HEK293 (cell line): ENCODE measurements at regions not wholly inside any gene's neighbourhood (a gene's known extent, or its start where the extent isn't known, plus 50 kb on each side); places are given as distances from the start of the nearest gene placed in this dataset.

Experiments
- CTCF ChIA-PET: fragments of 350-600 bp; formaldehyde crosslinking; extraction: SDS; loops from one replicate; lab custom pipeline; 2021; ENCODE audit warnings: antibody characterized with exemption; lab: Yijun Ruan, JAX
- POLR2A ChIA-PET: fragments of 300-600 bp; formaldehyde crosslinking; extraction: SDS; loops from one replicate; lab custom pipeline; 2020; ENCODE audit warnings: antibody characterized with exemption, inconsistent platforms; lab: Yijun Ruan, JAX
- H3K27ac ChIP-seq: fragments of 200-500 bp; sonication (Bioruptor generic); 2 replicates; pipeline ENCODE4 v1.5.1; 2014; ENCODE audit warnings: low read depth, low read length, control low read depth, inconsistent platforms; ENCODE audit errors: extremely low read depth
- H3K36me3 ChIP-seq, 2 experiments: fragments of 200-500 bp in 1 of 2; sonication (Bioruptor generic) in 1 of 2; 1 replicate in 1 of 2; 2 replicates in 1 of 2; pipeline ENCODE4 v1.5.1; 2014 to 2017; ENCODE audit warnings: inconsistent platforms in 2 of 2, low read length in 2 of 2; ENCODE audit not compliant: control insufficient read depth in 2 of 2, insufficient read depth in 1 of 2
- H3K4me1 ChIP-seq: fragments of 200-500 bp; sonication (Bioruptor generic); 2 replicates; pipeline ENCODE4 v1.5.1; 2014; ENCODE audit warnings: mild to moderate bottlenecking, low read length, inconsistent platforms; ENCODE audit not compliant: control insufficient read depth, insufficient read depth
- H3K4me3 ChIP-seq: 2 replicates; pipeline ENCODE4 v1.5.1; 2011; ENCODE audit warnings: low read depth, mild to moderate bottlenecking, control low read depth, low read length, moderate library complexity
- H3K9me3 ChIP-seq: fragments of 200-500 bp; sonication (Bioruptor generic); 2 replicates; pipeline ENCODE4 v1.5.1; 2014; ENCODE audit warnings: low read depth, low read length, inconsistent platforms; ENCODE audit not compliant: control insufficient read depth, insufficient read depth
- HOXC10 ChIP-seq: sonication (generic); formaldehyde crosslinking; IDR thresholded peaks from 2 replicates; pipeline ENCODE4 v1.8.1; 2023; ENCODE audit warnings: mild to moderate bottlenecking, missing genetic modification reagents
- SALL2 ChIP-seq: fragments of 450-650 bp; formaldehyde crosslinking; IDR thresholded peaks from 2 replicates; pipeline ENCODE4 v1.5.0; 2017; ENCODE audit warnings: missing biosample characterization, mild to moderate bottlenecking, missing genetic modification characterization, borderline replicate concordance
- SP2 ChIP-seq: fragments of 450-650 bp; formaldehyde crosslinking; IDR thresholded peaks from 2 replicates; pipeline ENCODE4 v1.5.1; 2016; ENCODE audit warnings: missing biosample characterization, missing genetic modification characterization
- SP7 ChIP-seq: fragments of 450-650 bp; formaldehyde crosslinking; IDR thresholded peaks from 2 replicates; pipeline ENCODE4 v1.5.1; 2016; ENCODE audit warnings: missing biosample characterization, missing genetic modification characterization
- ZBTB8A ChIP-seq: fragments of 450-650 bp; formaldehyde crosslinking; IDR thresholded peaks from 2 replicates; pipeline ENCODE4 v1.5.1; 2016; ENCODE audit warnings: missing biosample characterization, missing genetic modification characterization
- ZFHX2 ChIP-seq: fragments of 450-650 bp; formaldehyde crosslinking; conservative IDR thresholded peaks from 2 replicates; pipeline ENCODE4 v1.5.1; 2016; ENCODE audit warnings: missing biosample characterization, missing genetic modification characterization
- ZIC2 ChIP-seq: fragments of 450-650 bp; formaldehyde crosslinking; IDR thresholded peaks from 2 replicates; pipeline ENCODE4 v1.5.1; 2016; ENCODE audit warnings: missing biosample characterization, missing genetic modification characterization
- ZNF175 ChIP-seq: fragments of 450-650 bp; formaldehyde crosslinking; IDR thresholded peaks from 2 replicates; pipeline ENCODE4 v1.5.1; 2016; ENCODE audit warnings: missing biosample characterization, missing genetic modification characterization
- ZNF350 ChIP-seq: fragments of 450-650 bp; formaldehyde crosslinking; IDR thresholded peaks from 2 replicates; pipeline ENCODE4 v1.5.0; 2017; ENCODE audit warnings: missing biosample characterization, mild to moderate bottlenecking, missing genetic modification characterization
- ZNF404 ChIP-seq: fragments of 450-650 bp; formaldehyde crosslinking; IDR thresholded peaks from 2 replicates; pipeline ENCODE4 v1.5.1; 2017; ENCODE audit warnings: missing biosample characterization, missing genetic modification characterization
- ZNF433 ChIP-seq: fragments of 450-650 bp; formaldehyde crosslinking; IDR thresholded peaks from 2 replicates; pipeline ENCODE4 v1.5.1; 2016; ENCODE audit warnings: missing biosample characterization, missing genetic modification characterization, low read depth
- ZNF544 ChIP-seq: fragments of 450-650 bp; formaldehyde crosslinking; IDR thresholded peaks from 2 replicates; pipeline ENCODE4 v1.5.0; 2017; ENCODE audit warnings: missing biosample characterization, missing genetic modification characterization
- ZNF555 ChIP-seq: fragments of 450-650 bp; formaldehyde crosslinking; conservative IDR thresholded peaks from 2 replicates; pipeline ENCODE4 v1.5.1; 2017; ENCODE audit warnings: missing biosample characterization, mild to moderate bottlenecking, missing genetic modification characterization, inconsistent platforms
- ZNF600 ChIP-seq: fragments of 450-650 bp; formaldehyde crosslinking; IDR thresholded peaks from 2 replicates; pipeline ENCODE4 v1.5.1; 2016; ENCODE audit warnings: missing biosample characterization, missing genetic modification characterization
- ZNF629 ChIP-seq: fragments of 450-650 bp; formaldehyde crosslinking; IDR thresholded peaks from 2 replicates; pipeline ENCODE4 v1.5.1; 2017; ENCODE audit warnings: missing biosample characterization, missing genetic modification characterization
- ZNF654 ChIP-seq: fragments of 450-650 bp; formaldehyde crosslinking; IDR thresholded peaks from 2 replicates; pipeline ENCODE4 v1.5.1; 2016; ENCODE audit warnings: low read depth, missing biosample characterization, missing genetic modification characterization
- ZNF843 ChIP-seq: fragments of 450-650 bp; formaldehyde crosslinking; IDR thresholded peaks from 2 replicates; pipeline ENCODE4 v1.5.1; 2016; ENCODE audit warnings: missing biosample characterization, missing genetic modification characterization
- TF ChIP-seq, protein P1 (sequence below): fragments of 450-650 bp; formaldehyde crosslinking; conservative IDR thresholded peaks from 2 replicates; pipeline ENCODE4 v1.5.1; 2016; ENCODE audit warnings: low read depth, missing biosample characterization, missing genetic modification characterization
- TF ChIP-seq, protein P2 (sequence below): fragments of 450-650 bp; formaldehyde crosslinking; conservative IDR thresholded peaks from 2 replicates; pipeline ENCODE4 v1.5.1; 2016; ENCODE audit warnings: low read depth, missing biosample characterization, missing genetic modification characterization
- TF ChIP-seq, protein P3 (sequence below): fragments of 450-650 bp; formaldehyde crosslinking; IDR thresholded peaks from 2 replicates; pipeline ENCODE4 v1.5.1; 2016; ENCODE audit warnings: missing biosample characterization, missing genetic modification characterization
- TF ChIP-seq, protein P4 (sequence below): fragments of 450-650 bp; formaldehyde crosslinking; IDR thresholded peaks from 2 replicates; pipeline ENCODE4 v1.5.1; 2016; ENCODE audit warnings: missing biosample characterization, missing genetic modification characterization, borderline replicate concordance
- TF ChIP-seq, protein P5 (sequence below): fragments of 450-650 bp; formaldehyde crosslinking; IDR thresholded peaks from 2 replicates; pipeline ENCODE4 v1.5.1; 2016; ENCODE audit warnings: missing biosample characterization, missing genetic modification characterization

DNA sequence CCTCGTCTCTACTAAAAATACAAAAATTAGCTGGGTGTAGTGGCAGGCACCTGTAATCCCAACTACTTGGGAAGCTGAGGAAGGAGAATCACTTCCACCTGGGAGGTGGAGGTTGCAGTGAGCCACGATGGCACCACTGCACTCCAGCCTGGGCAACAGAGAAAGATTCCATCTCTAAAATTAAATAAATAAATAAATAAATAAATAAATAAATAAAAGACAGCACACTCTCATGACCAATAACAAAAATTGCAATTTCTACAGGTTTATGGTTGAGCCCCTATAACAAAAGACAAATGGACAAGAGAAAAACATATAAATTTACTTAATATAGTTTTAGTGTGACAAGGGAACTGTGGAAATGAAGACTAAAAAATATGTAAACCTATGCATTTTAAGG, 384.1 kb downstream of the CDH19 start (continued):
- TF ChIP-seq ZIC2 (tag by site-specific recombination) (no peak), SP2 (no peak), ZNF544 (tag by site-specific recombination) (no peak), ZNF350 (tag by site-specific recombination) (no peak), HOXC10 (CRISPR knock-in tag) (no peak), ZFHX2 (tag by site-specific recombination) (no peak), SALL2 (tag by site-specific recombination) (no peak), ZNF629 (tag by site-specific recombination) (no peak), ZNF654 (tag by site-specific recombination) (peak; percentile 7; the same call in 1 of the 2 replicates)
- TF ChIP-seq, protein P1, sequence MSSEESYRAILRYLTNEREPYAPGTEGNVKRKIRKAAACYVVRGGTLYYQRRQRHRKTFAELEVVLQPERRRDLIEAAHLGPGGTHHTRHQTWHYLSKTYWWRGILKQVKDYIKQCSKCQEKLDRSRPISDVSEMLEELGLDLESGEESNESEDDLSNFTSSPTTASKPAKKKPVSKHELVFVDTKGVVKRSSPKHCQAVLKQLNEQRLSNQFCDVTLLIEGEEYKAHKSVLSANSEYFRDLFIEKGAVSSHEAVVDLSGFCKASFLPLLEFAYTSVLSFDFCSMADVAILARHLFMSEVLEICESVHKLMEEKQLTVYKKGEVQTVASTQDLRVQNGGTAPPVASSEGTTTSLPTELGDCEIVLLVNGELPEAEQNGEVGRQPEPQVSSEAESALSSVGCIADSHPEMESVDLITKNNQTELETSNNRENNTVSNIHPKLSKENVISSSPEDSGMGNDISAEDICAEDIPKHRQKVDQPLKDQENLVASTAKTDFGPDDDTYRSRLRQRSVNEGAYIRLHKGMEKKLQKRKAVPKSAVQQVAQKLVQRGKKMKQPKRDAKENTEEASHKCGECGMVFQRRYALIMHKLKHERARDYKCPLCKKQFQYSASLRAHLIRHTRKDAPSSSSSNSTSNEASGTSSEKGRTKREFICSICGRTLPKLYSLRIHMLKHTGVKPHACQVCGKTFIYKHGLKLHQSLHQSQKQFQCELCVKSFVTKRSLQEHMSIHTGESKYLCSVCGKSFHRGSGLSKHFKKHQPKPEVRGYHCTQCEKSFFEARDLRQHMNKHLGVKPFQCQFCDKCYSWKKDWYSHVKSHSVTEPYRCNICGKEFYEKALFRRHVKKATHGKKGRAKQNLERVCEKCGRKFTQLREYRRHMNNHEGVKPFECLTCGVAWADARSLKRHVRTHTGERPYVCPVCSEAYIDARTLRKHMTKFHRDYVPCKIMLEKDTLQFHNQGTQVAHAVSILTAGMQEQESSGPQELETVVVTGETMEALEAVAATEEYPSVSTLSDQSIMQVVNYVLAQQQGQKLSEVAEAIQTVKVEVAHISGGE, result peak; percentile 47
- TF ChIP-seq, protein P2, sequence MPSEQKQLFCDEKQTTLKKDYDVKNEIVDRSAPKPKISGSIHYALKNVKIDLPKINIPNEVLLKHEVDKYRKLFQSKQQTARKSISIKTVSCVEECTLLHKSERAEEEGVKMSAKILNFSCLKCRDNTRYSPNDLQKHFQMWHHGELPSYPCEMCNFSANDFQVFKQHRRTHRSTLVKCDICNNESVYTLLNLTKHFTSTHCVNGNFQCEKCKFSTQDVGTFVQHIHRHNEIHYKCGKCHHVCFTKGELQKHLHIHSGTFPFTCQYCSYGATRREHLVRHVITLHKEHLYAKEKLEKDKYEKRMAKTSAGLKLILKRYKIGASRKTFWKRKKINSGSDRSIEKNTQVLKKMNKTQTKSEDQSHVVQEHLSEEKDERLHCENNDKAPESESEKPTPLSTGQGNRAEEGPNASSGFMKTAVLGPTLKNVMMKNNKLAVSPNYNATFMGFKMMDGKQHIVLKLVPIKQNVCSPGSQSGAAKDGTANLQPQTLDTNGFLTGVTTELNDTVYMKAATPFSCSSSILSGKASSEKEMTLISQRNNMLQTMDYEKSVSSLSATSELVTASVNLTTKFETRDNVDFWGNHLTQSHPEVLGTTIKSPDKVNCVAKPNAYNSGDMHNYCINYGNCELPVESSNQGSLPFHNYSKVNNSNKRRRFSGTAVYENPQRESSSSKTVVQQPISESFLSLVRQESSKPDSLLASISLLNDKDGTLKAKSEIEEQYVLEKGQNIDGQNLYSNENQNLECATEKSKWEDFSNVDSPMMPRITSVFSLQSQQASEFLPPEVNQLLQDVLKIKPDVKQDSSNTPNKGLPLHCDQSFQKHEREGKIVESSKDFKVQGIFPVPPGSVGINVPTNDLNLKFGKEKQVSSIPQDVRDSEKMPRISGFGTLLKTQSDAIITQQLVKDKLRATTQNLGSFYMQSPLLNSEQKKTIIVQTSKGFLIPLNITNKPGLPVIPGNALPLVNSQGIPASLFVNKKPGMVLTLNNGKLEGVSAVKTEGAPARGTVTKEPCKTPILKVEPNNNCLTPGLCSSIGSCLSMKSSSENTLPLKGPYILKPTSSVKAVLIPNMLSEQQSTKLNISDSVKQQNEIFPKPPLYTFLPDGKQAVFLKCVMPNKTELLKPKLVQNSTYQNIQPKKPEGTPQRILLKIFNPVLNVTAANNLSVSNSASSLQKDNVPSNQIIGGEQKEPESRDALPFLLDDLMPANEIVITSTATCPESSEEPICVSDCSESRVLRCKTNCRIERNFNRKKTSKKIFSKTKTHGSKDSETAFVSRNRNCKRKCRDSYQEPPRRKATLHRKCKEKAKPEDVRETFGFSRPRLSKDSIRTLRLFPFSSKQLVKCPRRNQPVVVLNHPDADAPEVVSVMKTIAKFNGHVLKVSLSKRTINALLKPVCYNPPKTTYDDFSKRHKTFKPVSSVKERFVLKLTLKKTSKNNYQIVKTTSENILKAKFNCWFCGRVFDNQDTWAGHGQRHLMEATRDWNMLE (tag by site-specific recombination), result peak; percentile 52; the same call in 1 of the 2 replicates

DNA sequence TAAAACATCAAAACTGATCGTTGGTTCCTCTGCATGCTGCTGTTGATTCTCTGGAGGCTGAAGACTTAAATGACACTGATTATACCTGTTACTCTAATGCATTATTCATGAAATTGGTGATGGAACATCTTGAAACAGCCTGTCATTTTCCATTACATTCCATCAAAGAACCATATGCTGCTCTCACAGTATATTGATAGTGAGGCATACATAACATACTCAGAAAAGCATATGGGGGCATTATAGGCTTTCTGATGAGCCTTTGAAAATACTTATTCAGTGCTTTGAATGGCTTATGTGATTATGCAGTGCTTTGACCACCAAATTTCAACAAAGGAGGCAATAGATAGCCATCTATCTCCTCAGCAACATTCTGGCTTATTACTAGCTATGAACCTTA, 392.1 kb downstream of the CDH19 start:
- no peaks in the 10 kb centered on the region for H3K9me3 ChIP-seq
- H3K27ac ChIP-seq, result no peak overlapping the region
- POLR2A ChIA-PET, result no interaction called here
- H3K4me1 ChIP-seq, result no peaks in the 10 kb centered on the region
- CTCF ChIA-PET, result no interaction called here
- no peaks in the 10 kb centered on the region for H3K36me3 ChIP-seq
- H3K4me3 ChIP-seq, result no peak overlapping the region
- TF ChIP-seq ZNF600 (tag by site-specific recombination), result no peak
- TF ChIP-seq ZNF404, result no peak
- no peak for TF ChIP-seq ZNF175 (tag by site-specific recombination)
- TF ChIP-seq, protein P3, sequence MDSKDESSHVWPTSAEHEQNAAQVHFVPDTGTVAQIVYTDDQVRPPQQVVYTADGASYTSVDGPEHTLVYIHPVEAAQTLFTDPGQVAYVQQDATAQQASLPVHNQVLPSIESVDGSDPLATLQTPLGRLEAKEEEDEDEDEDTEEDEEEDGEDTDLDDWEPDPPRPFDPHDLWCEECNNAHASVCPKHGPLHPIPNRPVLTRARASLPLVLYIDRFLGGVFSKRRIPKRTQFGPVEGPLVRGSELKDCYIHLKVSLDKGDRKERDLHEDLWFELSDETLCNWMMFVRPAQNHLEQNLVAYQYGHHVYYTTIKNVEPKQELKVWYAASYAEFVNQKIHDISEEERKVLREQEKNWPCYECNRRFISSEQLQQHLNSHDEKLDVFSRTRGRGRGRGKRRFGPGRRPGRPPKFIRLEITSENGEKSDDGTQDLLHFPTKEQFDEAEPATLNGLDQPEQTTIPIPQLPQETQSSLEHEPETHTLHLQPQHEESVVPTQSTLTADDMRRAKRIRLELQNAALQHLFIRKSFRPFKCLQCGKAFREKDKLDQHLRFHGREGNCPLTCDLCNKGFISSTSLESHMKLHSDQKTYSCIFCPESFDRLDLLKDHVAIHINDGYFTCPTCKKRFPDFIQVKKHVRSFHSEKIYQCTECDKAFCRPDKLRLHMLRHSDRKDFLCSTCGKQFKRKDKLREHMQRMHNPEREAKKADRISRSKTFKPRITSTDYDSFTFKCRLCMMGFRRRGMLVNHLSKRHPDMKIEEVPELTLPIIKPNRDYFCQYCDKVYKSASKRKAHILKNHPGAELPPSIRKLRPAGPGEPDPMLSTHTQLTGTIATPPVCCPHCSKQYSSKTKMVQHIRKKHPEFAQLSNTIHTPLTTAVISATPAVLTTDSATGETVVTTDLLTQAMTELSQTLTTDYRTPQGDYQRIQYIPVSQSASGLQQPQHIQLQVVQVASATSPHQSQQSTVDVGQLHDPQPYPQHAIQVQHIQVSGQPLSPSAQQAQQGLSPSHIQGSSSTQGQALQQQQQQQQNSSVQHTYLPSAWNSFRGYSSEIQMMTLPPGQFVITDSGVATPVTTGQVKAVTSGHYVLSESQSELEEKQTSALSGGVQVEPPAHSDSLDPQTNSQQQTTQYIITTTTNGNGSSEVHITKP (tag by site-specific recombination), result no peak
- TF ChIP-seq ZNF433 (tag by site-specific recombination), result no peak
- TF ChIP-seq, protein P4, sequence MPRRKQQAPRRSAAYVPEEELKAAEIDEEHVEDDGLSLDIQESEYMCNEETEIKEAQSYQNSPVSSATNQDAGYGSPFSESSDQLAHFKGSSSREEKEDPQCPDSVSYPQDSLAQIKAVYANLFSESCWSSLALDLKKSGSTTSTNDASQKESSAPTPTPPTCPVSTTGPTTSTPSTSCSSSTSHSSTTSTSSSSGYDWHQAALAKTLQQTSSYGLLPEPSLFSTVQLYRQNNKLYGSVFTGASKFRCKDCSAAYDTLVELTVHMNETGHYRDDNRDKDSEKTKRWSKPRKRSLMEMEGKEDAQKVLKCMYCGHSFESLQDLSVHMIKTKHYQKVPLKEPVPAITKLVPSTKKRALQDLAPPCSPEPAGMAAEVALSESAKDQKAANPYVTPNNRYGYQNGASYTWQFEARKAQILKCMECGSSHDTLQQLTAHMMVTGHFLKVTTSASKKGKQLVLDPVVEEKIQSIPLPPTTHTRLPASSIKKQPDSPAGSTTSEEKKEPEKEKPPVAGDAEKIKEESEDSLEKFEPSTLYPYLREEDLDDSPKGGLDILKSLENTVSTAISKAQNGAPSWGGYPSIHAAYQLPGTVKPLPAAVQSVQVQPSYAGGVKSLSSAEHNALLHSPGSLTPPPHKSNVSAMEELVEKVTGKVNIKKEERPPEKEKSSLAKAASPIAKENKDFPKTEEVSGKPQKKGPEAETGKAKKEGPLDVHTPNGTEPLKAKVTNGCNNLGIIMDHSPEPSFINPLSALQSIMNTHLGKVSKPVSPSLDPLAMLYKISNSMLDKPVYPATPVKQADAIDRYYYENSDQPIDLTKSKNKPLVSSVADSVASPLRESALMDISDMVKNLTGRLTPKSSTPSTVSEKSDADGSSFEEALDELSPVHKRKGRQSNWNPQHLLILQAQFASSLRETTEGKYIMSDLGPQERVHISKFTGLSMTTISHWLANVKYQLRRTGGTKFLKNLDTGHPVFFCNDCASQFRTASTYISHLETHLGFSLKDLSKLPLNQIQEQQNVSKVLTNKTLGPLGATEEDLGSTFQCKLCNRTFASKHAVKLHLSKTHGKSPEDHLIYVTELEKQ (tag by site-specific recombination), result no peak
- no peak for TF ChIP-seq ZNF843 (tag by site-specific recombination)
- no peak for TF ChIP-seq SP7 (tag by site-specific recombination)
- TF ChIP-seq ZBTB8A (tag by site-specific recombination), result no peak
- TF ChIP-seq, protein P5, sequence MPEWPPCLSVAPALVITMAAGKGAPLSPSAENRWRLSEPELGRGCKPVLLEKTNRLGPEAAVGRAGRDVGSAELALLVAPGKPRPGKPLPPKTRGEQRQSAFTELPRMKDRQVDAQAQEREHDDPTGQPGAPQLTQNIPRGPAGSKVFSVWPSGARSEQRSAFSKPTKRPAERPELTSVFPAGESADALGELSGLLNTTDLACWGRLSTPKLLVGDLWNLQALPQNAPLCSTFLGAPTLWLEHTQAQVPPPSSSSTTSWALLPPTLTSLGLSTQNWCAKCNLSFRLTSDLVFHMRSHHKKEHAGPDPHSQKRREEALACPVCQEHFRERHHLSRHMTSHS (tag by site-specific recombination), result no peak
- no peak for TF ChIP-seq ZNF555 (tag by site-specific recombination)
